GM12865 (cell line): ENCODE measurements at regions not wholly inside any gene's neighbourhood (a gene's known extent, or its start where the extent isn't known, plus 50 kb on each side); places are given as distances from the start of the nearest gene placed in this dataset.

Experiments
- DNase-seq: peaks from one replicate; pipeline ENCODE4 v3.0.0; 2010; ENCODE audit warnings: low read depth
- H3K4me3 ChIP-seq: 2 replicates; pipeline ENCODE4 v1.5.1; 2011; ENCODE audit warnings: mild to moderate bottlenecking, low read depth, low read length, control low read depth
- TF ChIP-seq, protein P1 (sequence below): IDR thresholded peaks from 2 replicates; pipeline ENCODE4 v1.5.1; 2011; ENCODE audit warnings: low read length, control low read depth, low read depth, inconsistent platforms; ENCODE audit not compliant: insufficient read depth; ENCODE audit errors: missing control alignments

GRCh38 chr1:36595921-36596320 is 113.2 kb upstream of the CSF3R start:
- DNase-seq = no peak
- TF ChIP-seq, protein P1, sequence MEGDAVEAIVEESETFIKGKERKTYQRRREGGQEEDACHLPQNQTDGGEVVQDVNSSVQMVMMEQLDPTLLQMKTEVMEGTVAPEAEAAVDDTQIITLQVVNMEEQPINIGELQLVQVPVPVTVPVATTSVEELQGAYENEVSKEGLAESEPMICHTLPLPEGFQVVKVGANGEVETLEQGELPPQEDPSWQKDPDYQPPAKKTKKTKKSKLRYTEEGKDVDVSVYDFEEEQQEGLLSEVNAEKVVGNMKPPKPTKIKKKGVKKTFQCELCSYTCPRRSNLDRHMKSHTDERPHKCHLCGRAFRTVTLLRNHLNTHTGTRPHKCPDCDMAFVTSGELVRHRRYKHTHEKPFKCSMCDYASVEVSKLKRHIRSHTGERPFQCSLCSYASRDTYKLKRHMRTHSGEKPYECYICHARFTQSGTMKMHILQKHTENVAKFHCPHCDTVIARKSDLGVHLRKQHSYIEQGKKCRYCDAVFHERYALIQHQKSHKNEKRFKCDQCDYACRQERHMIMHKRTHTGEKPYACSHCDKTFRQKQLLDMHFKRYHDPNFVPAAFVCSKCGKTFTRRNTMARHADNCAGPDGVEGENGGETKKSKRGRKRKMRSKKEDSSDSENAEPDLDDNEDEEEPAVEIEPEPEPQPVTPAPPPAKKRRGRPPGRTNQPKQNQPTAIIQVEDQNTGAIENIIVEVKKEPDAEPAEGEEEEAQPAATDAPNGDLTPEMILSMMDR = no peak
- H3K4me3 ChIP-seq = no peak overlapping the region

- no peak overlapping the region for H3K4me3 ChIP-seq
- no peak for DNase-seq
- TF ChIP-seq, protein P1 = no peak
Measured at GRCh38 chr1:36595349-36595748, 112.6 kb upstream of the CSF3R start.

- TF ChIP-seq, protein P1 = no peak
- DNase-seq = no peak
- H3K4me3 ChIP-seq = no peak overlapping the region
Measured at GRCh38 chr1:36594023-36594422, 111.3 kb upstream of the CSF3R start.

DNA sequence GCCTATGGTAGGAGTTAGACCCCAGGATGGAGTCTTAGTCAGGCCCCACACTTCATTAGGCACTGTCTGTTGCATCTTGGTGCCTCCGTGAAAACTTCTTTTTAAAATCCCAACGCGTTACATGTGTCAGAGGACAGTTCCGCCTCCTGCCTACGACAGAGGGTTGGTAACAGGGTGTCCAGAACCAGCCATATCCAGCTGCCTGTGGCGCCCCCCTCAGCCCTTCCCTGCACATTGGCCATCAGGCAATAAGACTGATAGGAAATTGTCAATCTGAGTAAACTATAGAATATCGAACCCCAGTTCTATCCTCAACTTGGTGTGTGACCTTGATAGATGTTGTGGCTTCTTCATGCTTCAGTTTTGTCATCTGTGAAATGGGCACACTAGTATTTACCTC is 108.6 kb upstream of the CSF3R start:
- H3K4me3 ChIP-seq = no peak overlapping the region
- DNase-seq = no peak
- TF ChIP-seq, protein P1 = no peak

DNA sequence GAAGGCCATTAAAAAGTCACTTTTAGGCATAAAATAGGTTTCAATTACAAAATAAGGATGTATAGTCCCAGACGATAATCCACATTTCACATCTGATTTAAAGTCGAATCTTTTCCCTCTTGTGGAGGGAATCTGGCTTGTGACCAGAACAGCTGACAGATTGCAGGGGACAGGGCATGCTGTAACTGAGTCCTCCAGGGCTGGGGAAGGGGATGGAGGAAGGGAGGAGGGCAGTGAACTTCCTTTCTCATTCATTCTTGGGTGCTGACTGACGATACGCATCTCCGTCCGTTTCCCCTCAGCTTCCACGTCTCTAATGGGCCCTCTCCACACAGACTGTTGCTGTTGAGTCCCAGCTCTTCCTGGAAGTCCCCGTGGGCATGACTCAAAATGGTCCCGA is 108.1 kb upstream of the CSF3R start:
- H3K4me3 ChIP-seq = no peak overlapping the region
- DNase-seq = no peak
- TF ChIP-seq, protein P1 = no peak

DNA sequence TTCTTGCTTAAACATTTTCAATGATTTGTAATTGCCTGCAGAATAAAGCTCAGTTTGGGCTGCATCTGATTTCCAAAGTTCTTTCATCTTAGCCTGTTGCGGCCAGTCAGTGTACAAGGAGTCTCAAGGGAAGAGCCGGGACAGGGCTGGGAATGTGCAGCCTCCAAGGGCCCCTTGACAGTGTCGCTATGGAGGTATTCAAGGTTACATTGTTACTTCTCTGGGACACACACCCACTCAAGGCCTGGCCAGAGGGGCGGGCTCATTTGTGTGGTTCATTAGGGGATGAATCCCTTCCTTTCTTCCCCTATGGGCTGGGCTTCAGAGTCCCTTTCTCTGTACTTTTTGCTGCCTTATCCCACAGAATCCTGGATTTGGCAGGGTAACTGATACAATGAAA is 107.6 kb upstream of the CSF3R start:
- DNase-seq = no peak
- TF ChIP-seq, protein P1 = no peak
- no peak overlapping the region for H3K4me3 ChIP-seq

DNA sequence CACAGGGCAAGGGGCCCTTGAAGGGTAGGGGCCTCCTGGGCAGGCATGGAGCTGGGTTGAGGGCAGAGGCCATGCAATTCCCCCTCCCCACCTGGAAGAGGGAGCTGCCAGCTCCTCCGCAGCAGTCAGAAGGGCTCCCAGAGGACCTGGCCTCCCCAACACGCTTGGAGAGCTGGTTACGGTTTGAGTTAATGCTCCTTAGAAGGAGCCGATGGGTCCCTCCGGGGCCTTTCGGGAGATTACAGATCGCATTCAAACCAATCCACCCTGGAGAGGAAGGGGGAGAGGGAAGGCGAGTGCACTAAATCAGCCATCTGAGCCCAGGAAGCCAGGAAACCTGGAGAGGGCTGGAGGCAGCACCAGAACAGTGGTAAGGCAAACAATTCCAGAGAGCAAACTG is 106.3 kb upstream of the CSF3R start:
- TF ChIP-seq, protein P1 = no peak
- DNase-seq = no peak
- no peak overlapping the region for H3K4me3 ChIP-seq
